Spleen (tissue), 3 donors: ENCODE measurements at regions not wholly inside any gene's neighbourhood (a gene's known extent, or its start where the extent isn't known, plus 50 kb on each side); places are given as distances from the start of the nearest gene placed in this dataset.

Experiments used
- POLR2A ChIP-seq, 3 donors: fragments of 450-650 bp; IDR thresholded peaks; one replicate each; pipeline ENCODE4 v1.5.1; 2017; ENCODE audit warnings: antibody characterized with exemption in 3 of 3, mild to moderate bottlenecking in 1 of 3
- POLR2AphosphoS5 ChIP-seq, 3 donors: sonication (generic); formaldehyde crosslinking; IDR thresholded peaks; one replicate each; pipeline ENCODE4 v1.5.1; 2017; ENCODE audit warnings: antibody characterized with exemption in 3 of 3

GRCh38 chr17:71780596-71780995 is 340.2 kb upstream of the SOX9 start:
- TF ChIP-seq POLR2AphosphoS5 (IDR thresholded peaks at IDR 0.05) (no peak), POLR2A (IDR thresholded peaks at IDR 0.05) (no peak)
